ENCODE measurements at regions not wholly inside any gene's neighbourhood (a gene's known extent, or its start where the extent isn't known, plus 50 kb on each side); places are given as distances from the start of the nearest gene placed in this dataset.

DNA sequence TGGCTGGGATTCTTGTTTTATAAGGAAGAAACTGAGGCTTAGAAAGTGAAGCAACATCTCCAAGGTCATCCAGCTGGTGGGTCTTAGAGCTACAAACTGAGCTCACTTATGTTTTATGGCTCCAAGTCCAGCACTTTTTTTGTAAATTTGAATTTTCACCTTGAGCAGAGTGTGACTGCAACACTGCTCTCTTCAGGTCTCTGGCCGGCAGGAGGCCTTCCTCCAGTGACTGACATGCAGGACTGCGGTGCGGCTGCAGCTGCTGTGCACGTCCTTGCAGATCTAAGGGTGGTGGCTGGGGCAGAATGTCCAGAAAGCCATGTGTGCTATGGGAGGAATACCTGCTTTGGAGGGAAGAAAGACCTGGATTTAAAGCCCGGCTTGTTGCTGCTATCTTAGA is 284.2 kb upstream of the POU3F1 start:
- TF ChIP-seq, protein P1, sequence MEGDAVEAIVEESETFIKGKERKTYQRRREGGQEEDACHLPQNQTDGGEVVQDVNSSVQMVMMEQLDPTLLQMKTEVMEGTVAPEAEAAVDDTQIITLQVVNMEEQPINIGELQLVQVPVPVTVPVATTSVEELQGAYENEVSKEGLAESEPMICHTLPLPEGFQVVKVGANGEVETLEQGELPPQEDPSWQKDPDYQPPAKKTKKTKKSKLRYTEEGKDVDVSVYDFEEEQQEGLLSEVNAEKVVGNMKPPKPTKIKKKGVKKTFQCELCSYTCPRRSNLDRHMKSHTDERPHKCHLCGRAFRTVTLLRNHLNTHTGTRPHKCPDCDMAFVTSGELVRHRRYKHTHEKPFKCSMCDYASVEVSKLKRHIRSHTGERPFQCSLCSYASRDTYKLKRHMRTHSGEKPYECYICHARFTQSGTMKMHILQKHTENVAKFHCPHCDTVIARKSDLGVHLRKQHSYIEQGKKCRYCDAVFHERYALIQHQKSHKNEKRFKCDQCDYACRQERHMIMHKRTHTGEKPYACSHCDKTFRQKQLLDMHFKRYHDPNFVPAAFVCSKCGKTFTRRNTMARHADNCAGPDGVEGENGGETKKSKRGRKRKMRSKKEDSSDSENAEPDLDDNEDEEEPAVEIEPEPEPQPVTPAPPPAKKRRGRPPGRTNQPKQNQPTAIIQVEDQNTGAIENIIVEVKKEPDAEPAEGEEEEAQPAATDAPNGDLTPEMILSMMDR (IDR thresholded peaks at IDR 0.05; ENCODE audit: poor library complexity, severe bottlenecking): no peak
- no peak for TF ChIP-seq POLR2AphosphoS5 (IDR thresholded peaks at IDR 0.05)
- no peak for TF ChIP-seq EP300 (conservative IDR thresholded peaks at IDR 0.05; ENCODE audit: poor library complexity, severe bottlenecking)
- TF ChIP-seq EZH2 (IDR thresholded peaks at IDR 0.05; ENCODE audit: borderline replicate concordance, insufficient read depth, low read length, poor library complexity, severe bottlenecking): no peak
- no peak for TF ChIP-seq MXI1 (conservative IDR thresholded peaks at IDR 0.05; ENCODE audit: poor library complexity, severe bottlenecking)
- TF ChIP-seq RAD21 (conservative IDR thresholded peaks at IDR 0.05): no peak
- no peak for TF ChIP-seq SMC3 (conservative IDR thresholded peaks at IDR 0.05; ENCODE audit: poor library complexity)

All from neural cell (in vitro differentiated cells).